ENCODE measurements at regions not wholly inside any gene's neighbourhood (a gene's known extent, or its start where the extent isn't known, plus 50 kb on each side); places are given as distances from the start of the nearest gene placed in this dataset.
A peak's percentile ranks its signal among the peaks of the same experiment; 100 is the strongest.

- intact Hi-C loops (cut with DNase I; ENCODE audit: low total_unique reads) = no loop called here
- no peak for DNase-seq
- Histone ChIP-seq H3K36me3 (no peaks in the 10 kb centered on the region), H3K27ac (no peak overlapping the region), H3K27me3 (no peaks in the 10 kb centered on the region), H3K4me1 (no peaks in the 10 kb centered on the region), H3K4me3 (no peak overlapping the region), H3K9me3 (no peaks in the 10 kb centered on the region)
- TF ChIP-seq EP300 (IDR thresholded peaks at IDR 0.05) (no peak), POLR2AphosphoS5 (IDR thresholded peaks at IDR 0.05) (no peak), POLR2A (IDR thresholded peaks at IDR 0.05) (no peak), CTCF (IDR thresholded peaks at IDR 0.05) (no peak)
- WGBS, 5 donors = 81 to 93% (median 86%) methylated on average over 2 of the region's 2 CpGs
These were observed 70.3 kb upstream of the TGIF1 start for GRCh38 chr18:3379685-3380084.

GRCh38 chr18:3380384-3380961 lies 69.5 kb upstream of the TGIF1 start:
- H3K4me1 ChIP-seq = no peaks in the 10 kb centered on the region
- no peak overlapping the region for H3K27ac ChIP-seq
- no peak for DNase-seq
- H3K9me3 ChIP-seq = no peaks in the 10 kb centered on the region
- no peaks in the 10 kb centered on the region for H3K27me3 ChIP-seq
- intact Hi-C loops (cut with DNase I; ENCODE audit: low total_unique reads) = no loop called here
- H3K36me3 ChIP-seq = no peaks in the 10 kb centered on the region
- 62 to 69% (median 65%) methylated on average over 10 of the region's 10 CpGs for WGBS, 5 donors
- H3K4me3 ChIP-seq = no peak overlapping the region
- TF ChIP-seq POLR2AphosphoS5 (IDR thresholded peaks at IDR 0.05) (no peak), POLR2A (IDR thresholded peaks at IDR 0.05) (no peak), EP300 (IDR thresholded peaks at IDR 0.05) (no peak), CTCF (IDR thresholded peaks at IDR 0.05) (no peak)

- WGBS, 5 donors = 47 to 63% (median 52%) methylated on average over 5 of the region's 5 CpGs
- no peak for TF ChIP-seq POLR2AphosphoS5 (IDR thresholded peaks at IDR 0.05)
- no peak for TF ChIP-seq CTCF (IDR thresholded peaks at IDR 0.05)
- no peak for TF ChIP-seq POLR2A (IDR thresholded peaks at IDR 0.05)
- Histone ChIP-seq H3K27me3 (no peaks in the 10 kb centered on the region), H3K4me3 (no peak overlapping the region), H3K4me1 (no peaks in the 10 kb centered on the region), H3K27ac (no peak overlapping the region), H3K9me3 (no peaks in the 10 kb centered on the region), H3K36me3 (no peaks in the 10 kb centered on the region)
- intact Hi-C loops (cut with DNase I; ENCODE audit: low total_unique reads) = no loop called here
- DNase-seq = no peak
These were observed 66.5 kb upstream of the TGIF1 start for GRCh38 chr18:3383381-3383915.

- intact Hi-C loops (cut with DNase I; ENCODE audit: low total_unique reads) = no loop called here
- WGBS, 5 donors = 41 to 67% (median 58%) methylated on average over 11 of the region's 11 CpGs
These were observed 65.1 kb upstream of the TGIF1 start for GRCh38 chr18:3384664-3385563.

More at GRCh38 chr18:3384664-3385563, 65.1 kb upstream of the TGIF1 start:
- DNase-seq = no peak
- H3K27me3 ChIP-seq = no peaks in the 10 kb centered on the region
- H3K36me3 ChIP-seq = no peaks in the 10 kb centered on the region
- peak overlapping the region in 3 of 5 donors; percentile 31 to 60 (median 56) for H3K27ac ChIP-seq
- peaks cover 0 to 5% (median 3%) of the 10 kb centered on the region in 4 donors for H3K9me3 ChIP-seq
- no peak for TF ChIP-seq CTCF (IDR thresholded peaks at IDR 0.05)
- TF ChIP-seq EP300 (IDR thresholded peaks at IDR 0.05) = no peak
- TF ChIP-seq POLR2A (IDR thresholded peaks at IDR 0.05) = no peak
- no peak for TF ChIP-seq POLR2AphosphoS5 (IDR thresholded peaks at IDR 0.05)
- H3K4me1 ChIP-seq = no peaks in the 10 kb centered on the region
- no peak overlapping the region for H3K4me3 ChIP-seq
